H1 (cell line): ENCODE measurements at regions not wholly inside any gene's neighbourhood (a gene's known extent, or its start where the extent isn't known, plus 50 kb on each side); places are given as distances from the start of the nearest gene placed in this dataset.

Experiments
- CTCF ChIA-PET: fragments of 300-600 bp; sonication (Branson Sonifier 250); formaldehyde crosslinking; loops from one replicate; lab custom pipeline; 2021; ENCODE audit not compliant: partially characterized antibody; lab: Charles Lee
- POLR2A ChIA-PET: fragments of 300-600 bp; sonication (Branson Sonifier 250); formaldehyde crosslinking; loops from one replicate; lab custom pipeline; 2021; ENCODE audit warnings: inconsistent platforms; ENCODE audit not compliant: partially characterized antibody; lab: Charles Lee
- DNase-seq, 2 experiments: peaks; one replicate each; pipeline versions ENCODE4 v3.0.0 to v3.0.0-alpha.2; 2010 to 2022; ENCODE audit warnings: low spot score in 2 of 2, low read depth in 1 of 2, mixed read lengths in 1 of 2
- FAIRE-seq: peaks from 2 replicates; lab custom pipeline; 2011; peaks lifted over from hg19 to GRCh38; lab: Jason Lieb, UNC
- H2AFZ ChIP-seq: 2 replicates; pipeline ENCODE4 v1.8.1; 2012; ENCODE audit warnings: low read length, inconsistent platforms
- H2AK5ac ChIP-seq: 2 replicates; pipeline ENCODE4 v1.6.1; 2013; ENCODE audit warnings: low read depth, low read length
- H2BK120ac ChIP-seq: replicated peaks from 2 replicates; pipeline ENCODE3; 2013; ENCODE audit warnings: low read depth, low read length, inconsistent platforms
- H2BK12ac ChIP-seq: 2 replicates; pipeline ENCODE4 v1.6.1; 2013; ENCODE audit warnings: low read depth, low read length
- H2BK15ac ChIP-seq: 2 replicates; pipeline ENCODE4 v1.6.1; 2013; ENCODE audit warnings: low read length
- H2BK20ac ChIP-seq: 2 replicates; pipeline ENCODE4 v1.6.1; 2013; ENCODE audit warnings: low read length
- H2BK5ac ChIP-seq: 2 replicates; pipeline ENCODE4 v1.6.1; 2013; ENCODE audit warnings: low read depth, low read length
- H3K14ac ChIP-seq: 2 replicates; pipeline ENCODE4 v1.6.1; 2013; ENCODE audit warnings: inconsistent platforms; ENCODE audit not compliant: insufficient read length
- H3K18ac ChIP-seq: 2 replicates; pipeline ENCODE4 v1.6.1; 2013; ENCODE audit warnings: low read length; ENCODE audit errors: extremely low read depth
- H3K23ac ChIP-seq: 2 replicates; pipeline ENCODE4 v1.6.1; 2013; ENCODE audit warnings: inconsistent platforms; ENCODE audit not compliant: insufficient read length
- H3K23me2 ChIP-seq: 2 replicates; pipeline ENCODE4 v1.6.1; 2013; ENCODE audit warnings: low read depth, low read length
- H3K27ac ChIP-seq: 2 replicates; pipeline ENCODE4 v1.6.1; 2011; ENCODE audit warnings: low read depth, low read length, inconsistent platforms
- H3K27me3 ChIP-seq, 4 experiments: replicated peaks in 1 of 4; 1 replicate in 1 of 4; 2 replicates in 3 of 4; pipeline versions ENCODE4 v1.6.1 to v1.8.1; 2011 to 2013; ENCODE audit warnings: low read length in 3 of 4, mild to moderate bottlenecking in 3 of 4, inconsistent platforms in 2 of 4, mixed read lengths in 2 of 4, moderate library complexity in 1 of 4; ENCODE audit not compliant: control insufficient read depth in 3 of 4, insufficient read depth in 3 of 4; ENCODE audit errors: extremely low read depth in 1 of 4
- H3K36me3 ChIP-seq, 4 experiments: 2 replicates each; pipeline versions ENCODE4 v1.6.1 to v1.8.1; 2011 to 2013; ENCODE audit warnings: mild to moderate bottlenecking in 4 of 4, low read length in 3 of 4, moderate library complexity in 2 of 4, control low read depth in 1 of 4, inconsistent platforms in 1 of 4; ENCODE audit not compliant: insufficient read depth in 4 of 4, control insufficient read depth in 2 of 4
- H3K4ac ChIP-seq: replicated peaks from 2 replicates; pipeline ENCODE3; 2013; ENCODE audit warnings: low read length, low read depth, mixed read lengths, inconsistent platforms; ENCODE audit not compliant: insufficient read length
- H3K4me1 ChIP-seq, 4 experiments: replicated peaks in 1 of 4; 1 replicate in 1 of 4; 2 replicates in 3 of 4; pipeline versions ENCODE4 v1.6.1 to v1.8.1; 2011 to 2013; ENCODE audit warnings: low read length in 3 of 4, inconsistent platforms in 2 of 4, mixed read lengths in 1 of 4; ENCODE audit not compliant: insufficient read depth in 4 of 4, control insufficient read depth in 3 of 4
- H3K4me2 ChIP-seq, 2 experiments: 2 replicates each; pipeline versions ENCODE4 v1.6.1 to v1.8.1; 2011 to 2013; ENCODE audit warnings: low read depth in 2 of 2, low read length in 2 of 2, control low read depth in 1 of 2, inconsistent platforms in 1 of 2, mild to moderate bottlenecking in 1 of 2; ENCODE audit not compliant: insufficient read depth in 1 of 2
- H3K4me3 ChIP-seq, 4 experiments: fragments of 200-600, 300-600 bp in 1 of 4; sonication (generic), shearing (Covaris generic), sonication (Bioruptor Twin) in 1 of 4; 2 replicates each; pipeline versions ENCODE4 v1.5.1 to v1.8.1; 2011 to 2016; ENCODE audit warnings: low read length in 4 of 4, low read depth in 3 of 4, control low read depth in 2 of 4, inconsistent platforms in 2 of 4, mild to moderate bottlenecking in 2 of 4, mixed read lengths in 1 of 4, moderate library complexity in 1 of 4; ENCODE audit not compliant: insufficient read depth in 2 of 4; ENCODE audit errors: extremely low read depth in 1 of 4
- H3K56ac ChIP-seq: replicated peaks from 2 replicates; pipeline ENCODE3; 2013; ENCODE audit warnings: low read depth, mild to moderate bottlenecking, mixed read lengths, low read length, inconsistent platforms; ENCODE audit not compliant: insufficient read length
- H3K79me1 ChIP-seq: 2 replicates; pipeline ENCODE4 v1.6.1; 2013; ENCODE audit warnings: low read depth, low read length, control low read depth
- H3K79me2 ChIP-seq, 2 experiments: 2 replicates each; pipeline versions ENCODE4 v1.6.1 to v1.8.1; 2012 to 2013; ENCODE audit warnings: low read length in 2 of 2, mild to moderate bottlenecking in 2 of 2, inconsistent platforms in 1 of 2; ENCODE audit not compliant: insufficient read depth in 2 of 2, control insufficient read depth in 1 of 2
- H3K9ac ChIP-seq, 4 experiments: replicated peaks in 1 of 4; 1 replicate in 1 of 4; 2 replicates in 3 of 4; pipeline versions ENCODE4 v1.6.1 to v1.8.1; 2011 to 2013; ENCODE audit warnings: low read depth in 3 of 4, low read length in 3 of 4, control low read depth in 2 of 4, mild to moderate bottlenecking in 2 of 4, moderate library complexity in 2 of 4, inconsistent platforms in 1 of 4; ENCODE audit errors: extremely low read depth in 1 of 4
- H3K9me3 ChIP-seq, 2 experiments: 2 replicates each; pipeline versions ENCODE4 v1.6.1 to v1.8.1; 2012 to 2013; ENCODE audit warnings: mild to moderate bottlenecking in 2 of 2, moderate library complexity in 2 of 2, control low read depth in 1 of 2, inconsistent platforms in 1 of 2, low read depth in 1 of 2, low read length in 1 of 2, mixed read lengths in 1 of 2; ENCODE audit not compliant: insufficient read depth in 2 of 2
- H4K20me1 ChIP-seq, 2 experiments: replicated peaks in 1 of 2; 2 replicates each; pipeline versions ENCODE3 to v1.8.1; 2011 to 2013; ENCODE audit warnings: inconsistent platforms in 2 of 2, low read length in 2 of 2, mild to moderate bottlenecking in 1 of 2; ENCODE audit not compliant: insufficient read depth in 2 of 2, control insufficient read depth in 1 of 2
- H4K5ac ChIP-seq: 2 replicates; pipeline ENCODE4 v1.6.1; 2013; ENCODE audit warnings: low read length, low read depth, mixed read lengths, inconsistent platforms; ENCODE audit not compliant: insufficient read length
- H4K8ac ChIP-seq: 2 replicates; pipeline ENCODE4 v1.8.0; 2013; ENCODE audit warnings: mild to moderate bottlenecking, moderate library complexity, low read length, inconsistent platforms; ENCODE audit not compliant: insufficient read depth; ENCODE audit errors: extremely low read depth
- H4K91ac ChIP-seq: replicated peaks from 2 replicates; pipeline ENCODE3; 2013; ENCODE audit warnings: low read length, mixed read lengths, inconsistent platforms; ENCODE audit not compliant: insufficient read length
- CREB1 ChIP-seq: IDR thresholded peaks from 2 replicates; pipeline ENCODE4 v1.6.1; 2012; ENCODE audit warnings: inconsistent platforms
- CTCF ChIP-seq, 3 experiments: IDR thresholded peaks; 1 replicate in 2 of 3; 2 replicates in 1 of 3; pipeline versions ENCODE4 v1.5.1 to v1.6.1; 2011; ENCODE audit warnings: low read length in 3 of 3, mild to moderate bottlenecking in 3 of 3, inconsistent platforms in 2 of 3, low read depth in 1 of 3, moderate library complexity in 1 of 3; ENCODE audit not compliant: insufficient read depth in 1 of 3; ENCODE audit errors: control extremely low read depth in 1 of 3
- EZH2 ChIP-seq: fragments of 200-600 bp; sonication (generic); IDR thresholded peaks from 2 replicates; pipeline ENCODE4 v1.7.1; 2012; ENCODE audit warnings: low read depth, mild to moderate bottlenecking, moderate library complexity, low read length, inconsistent platforms; ENCODE audit not compliant: severe bottlenecking
- GTF2F1 ChIP-seq: IDR thresholded peaks from 2 replicates; pipeline ENCODE4 v1.6.1; 2012; ENCODE audit warnings: low read depth, low read length, improper control_type of control experiment, borderline replicate concordance
- HDAC6 ChIP-seq: IDR thresholded peaks from one replicate; pipeline ENCODE4 v1.7.1; 2012; ENCODE audit warnings: low read depth, mild to moderate bottlenecking, inconsistent platforms, low read length, moderate library complexity
- NRF1 ChIP-seq: IDR thresholded peaks from 2 replicates; pipeline ENCODE4 v1.6.1; 2011; ENCODE audit warnings: mild to moderate bottlenecking, low read depth, low read length, improper control_type of control experiment
- RAD21 ChIP-seq, 2 experiments: IDR thresholded peaks in 1 of 2; conservative IDR thresholded peaks in 1 of 2; 2 replicates each; pipeline ENCODE4 v1.6.1; 2011; ENCODE audit warnings: low read depth in 2 of 2, low read length in 2 of 2, improper control_type of control experiment in 1 of 2, inconsistent platforms in 1 of 2, mild to moderate bottlenecking in 1 of 2, moderate library complexity in 1 of 2
- RNF2 ChIP-seq: fragments of 200-900, 300-1000 bp; sonication (generic); IDR thresholded peaks from 2 replicates; pipeline ENCODE4 v1.7.1; 2016; ENCODE audit warnings: borderline replicate concordance, low read depth, mild to moderate bottlenecking, antibody characterized with exemption, low read length; ENCODE audit not compliant: poor library complexity, severe bottlenecking; ENCODE audit errors: missing control alignments
- SAP30 ChIP-seq: fragments of 300-600 bp; sonication (generic); IDR thresholded peaks from 2 replicates; pipeline ENCODE4 v1.7.1; 2012; ENCODE audit warnings: low read length, moderate library complexity, mild to moderate bottlenecking, inconsistent platforms; ENCODE audit not compliant: insufficient read depth, insufficient replicate concordance
- SP1 ChIP-seq: IDR thresholded peaks from 2 replicates; pipeline ENCODE4 v1.6.1; 2011; ENCODE audit warnings: low read depth, low read length
- TCF12 ChIP-seq: IDR thresholded peaks from 2 replicates; pipeline ENCODE4 v1.6.1; 2011; ENCODE audit warnings: low read depth, mild to moderate bottlenecking, low read length

GRCh38 chr3:59212128-59212779, 162.4 kb upstream of the CFAP20DC start:
- no peak overlapping the region for H3K27ac ChIP-seq
- H3K23me2 ChIP-seq = no peaks in the 10 kb centered on the region
- no peak overlapping the region for H2BK5ac ChIP-seq
- no peak overlapping the region for H4K91ac ChIP-seq
- H3K18ac ChIP-seq = no peak overlapping the region
- no peaks in the 10 kb centered on the region for H3K4me1 ChIP-seq
- no peak overlapping the region for H2BK20ac ChIP-seq
- H3K56ac ChIP-seq = no peak overlapping the region
- no peak overlapping the region for H4K8ac ChIP-seq
- H2BK15ac ChIP-seq = no peak overlapping the region
- H3K27me3 ChIP-seq = no peaks in the 10 kb centered on the region
- no peak overlapping the region for H3K4me2 ChIP-seq
- H3K36me3 ChIP-seq = no peaks in the 10 kb centered on the region
- H2AK5ac ChIP-seq = no peak overlapping the region
- no peak overlapping the region for H2BK12ac ChIP-seq
- no peak overlapping the region for H3K14ac ChIP-seq
- no peak overlapping the region for H3K4ac ChIP-seq
- no peaks in the 10 kb centered on the region for H3K79me1 ChIP-seq
- no peak overlapping the region for H3K4me3 ChIP-seq
- H4K20me1 ChIP-seq = no peaks in the 10 kb centered on the region
- no peak overlapping the region for H4K5ac ChIP-seq
- CTCF ChIA-PET = interaction anchor here (0.5 to 1.8 kb wide), 15 partner anchors 9 to 1853 kb away, joined by 3 to 9 read pairs (median 3); no protein-coding TSS in a partner anchor
- peak overlapping the region; percentile 74; the same call in 1 of the 2 replicates for H2AFZ ChIP-seq
- H3K9me3 ChIP-seq = no peaks in the 10 kb centered on the region
- no peak overlapping the region for H3K23ac ChIP-seq
- FAIRE-seq (peak; percentile 92), DNase-seq (no peak)
- H3K9ac ChIP-seq = no peak overlapping the region
- no peak overlapping the region for H2BK120ac ChIP-seq
- POLR2A ChIA-PET = no interaction called here
- no peaks in the 10 kb centered on the region for H3K79me2 ChIP-seq
- TF ChIP-seq TCF12 (no peak), NRF1 (no peak), GTF2F1 (no peak), SP1 (no peak), CTCF (IDR thresholded peaks at IDR 0.05; ENCODE audit: control extremely low read depth in 1 of 3, insufficient read depth in 1 of 3, low read depth in 1 of 3, low read length in 3 of 3) (peak in 2 of 3 experiments; percentile 41 to 64; a peak in 2 of 4 replicates), RNF2 (no peak), CREB1 (no peak), RAD21 (IDR thresholded peaks at IDR 0.05 in 1 of 2, conservative IDR thresholded peaks at IDR 0.05 in 1 of 2; ENCODE audit: low read depth in 2 of 2, low read length in 2 of 2) (peak; percentile 79 to 83), SAP30 (no peak), HDAC6 (no peak), EZH2 (no peak)
